CD4-positive, alpha-beta memory T cell (primary cell): ENCODE measurements at regions not wholly inside any gene's neighbourhood (a gene's known extent, or its start where the extent isn't known, plus 50 kb on each side); places are given as distances from the start of the nearest gene placed in this dataset.
"Not testable (repeated sequence)": the region's sequence is repeated elsewhere in the genome, so short reads cannot be mapped to it uniquely, and the experiment has no call there.

Experiments
- CTCF ChIA-PET: fragments of 350-600 bp; sonication (Branson Sonifier 250); formaldehyde crosslinking; loops from one replicate; lab custom pipeline; 2021; ENCODE audit warnings: inconsistent platforms; ENCODE audit not compliant: partially characterized antibody; lab: Charles Lee
- POLR2A ChIA-PET: fragments of 350-600 bp; sonication (Branson Sonifier 250); formaldehyde crosslinking; loops from one replicate; lab custom pipeline; 2021; ENCODE audit not compliant: partially characterized antibody; lab: Charles Lee
- DNase-seq, 5 donors: peaks; one replicate each; pipeline versions ENCODE4 v3.0.0 to v3.0.0-alpha.2; 2020 to 2022; ENCODE audit warnings: mixed read lengths in 1 of 5
- H3K27ac ChIP-seq: one replicate; pipeline ENCODE4 v1.7.0; 2013; ENCODE audit warnings: low read depth, low read length
- H3K27me3 ChIP-seq: 2 replicates; pipeline ENCODE4 v1.7.0; 2013; ENCODE audit warnings: mild to moderate bottlenecking, low read length, moderate library complexity; ENCODE audit not compliant: insufficient read depth
- H3K36me3 ChIP-seq: 2 replicates; pipeline ENCODE4 v1.7.0; 2013; ENCODE audit warnings: mild to moderate bottlenecking, low read length, moderate library complexity; ENCODE audit not compliant: insufficient read depth
- H3K4me1 ChIP-seq: 2 replicates; pipeline ENCODE4 v1.7.0; 2013; ENCODE audit warnings: mild to moderate bottlenecking, low read length, moderate library complexity; ENCODE audit not compliant: insufficient read depth
- H3K4me3 ChIP-seq, 2 donors: one replicate each; pipeline ENCODE4 v1.7.0; 2013; ENCODE audit warnings: low read length in 2 of 2, mild to moderate bottlenecking in 1 of 2
- H3K9me3 ChIP-seq, 2 donors: one replicate each; pipeline ENCODE4 v1.7.0; 2013; ENCODE audit warnings: low read length in 2 of 2, control low read depth in 1 of 2; ENCODE audit not compliant: control insufficient read depth in 1 of 2
- H3K27ac Mint-ChIP-seq, 7 donors: one replicate each; pipeline ENCODE4 v1.8.0; 2020 to 2021; ENCODE audit warnings: mixed read lengths in 7 of 7, mild to moderate bottlenecking in 6 of 7, inconsistent platforms in 3 of 7, moderate library complexity in 3 of 7
- H3K27me3 Mint-ChIP-seq, 2 donors: one replicate each; pipeline ENCODE4 v1.8.0; 2020 to 2021; ENCODE audit warnings: mixed read lengths in 2 of 2
- H3K36me3 Mint-ChIP-seq, 2 donors: one replicate each; pipeline ENCODE4 v1.8.0; 2020 to 2021; ENCODE audit warnings: mixed read lengths in 2 of 2, inconsistent platforms in 1 of 2, mild to moderate bottlenecking in 1 of 2
- H3K4me1 Mint-ChIP-seq, 4 donors: one replicate each; pipeline ENCODE4 v1.8.0; 2020 to 2021; ENCODE audit warnings: mixed read lengths in 4 of 4, mild to moderate bottlenecking in 1 of 4
- H3K4me3 Mint-ChIP-seq, 8 donors: one replicate each; pipeline ENCODE4 v1.8.0; 2020 to 2021; ENCODE audit warnings: mixed read lengths in 8 of 8, mild to moderate bottlenecking in 7 of 8, moderate library complexity in 6 of 8, inconsistent platforms in 3 of 8
- H3K9me3 Mint-ChIP-seq, 8 donors: one replicate each; pipeline ENCODE4 v1.8.0; 2020 to 2021; ENCODE audit warnings: mixed read lengths in 8 of 8, mild to moderate bottlenecking in 5 of 8, inconsistent platforms in 3 of 8, moderate library complexity in 1 of 8
- intact Hi-C: fragments of 100-400 bp; cut with micrococcal nuclease; formaldehyde crosslinking; loops from one replicate; pipeline ENCODE4 v1.15.1; 2023

- no peak overlapping the region for H3K4me3 ChIP-seq
- H3K36me3 Mint-ChIP-seq: peaks cover 29 to 34% of the 10 kb centered on the region in 2 donors
- peak overlapping the region in 6 of 7 donors; percentile 12 to 91 (median 35) for H3K27ac Mint-ChIP-seq
- no peaks in the 10 kb centered on the region for H3K27me3 ChIP-seq
- H3K27ac ChIP-seq: peak overlapping the region; percentile 23
- peaks cover 14 to 35% (median 22%) of the 10 kb centered on the region in 4 donors for H3K4me1 Mint-ChIP-seq
- peak; percentile 47 to 64 (median 50) for DNase-seq
- no peaks in the 10 kb centered on the region for H3K9me3 ChIP-seq
- ChIA-PET POLR2A (interaction anchor here (1.0 to 3.8 kb wide), 7 partner anchors 9 to 194 kb away, joined by 3 to 24 read pairs (median 6); no protein-coding TSS in a partner anchor), CTCF (interaction anchor here (0.7 to 6.1 kb wide), 24 partner anchors 8 to 469 kb away, joined by 3 to 59 read pairs (median 4); no protein-coding TSS in a partner anchor)
- peak overlapping the region in 5 of 8 donors; percentile 37 to 68 (median 50) for H3K4me3 Mint-ChIP-seq
- intact Hi-C loops: loop anchor here (1.0 to 5.0 kb wide), 7 partner anchors 8 to 434 kb away; partner anchors contain the start of gene AKR1C3
- no peaks in the 10 kb centered on the region for H3K36me3 ChIP-seq
- no peaks in the 10 kb centered on the region for H3K9me3 Mint-ChIP-seq
- peaks cover 0 to 7% of the 10 kb centered on the region in 2 donors for H3K27me3 Mint-ChIP-seq
- H3K4me1 ChIP-seq: peaks cover 21% of the 10 kb centered on the region
These were observed 81.2 kb upstream of the UCN3 start for GRCh38 chr10:5283305-5284158.

GRCh38 chr10:5284311-5285057, 80.3 kb upstream of the UCN3 start:
- H3K36me3 ChIP-seq: no peaks in the 10 kb centered on the region
- H3K4me1 Mint-ChIP-seq: peaks cover 19 to 45% (median 29%) of the 10 kb centered on the region in 4 donors
- H3K9me3 ChIP-seq: no peaks in the 10 kb centered on the region
- peak in 2 of 5 donors; percentile 11 to 19 for DNase-seq
- peaks cover 21% of the 10 kb centered on the region for H3K4me1 ChIP-seq
- peaks cover 27 to 30% of the 10 kb centered on the region in 2 donors for H3K36me3 Mint-ChIP-seq
- H3K4me3 ChIP-seq: no peak overlapping the region
- CTCF ChIA-PET: interaction anchor here (0.6 to 6.1 kb wide), 18 partner anchors 7 to 470 kb away, joined by 3 to 59 read pairs (median 4); no protein-coding TSS in a partner anchor
- no peaks in the 10 kb centered on the region for H3K9me3 Mint-ChIP-seq
- peak overlapping the region in 6 of 8 donors; percentile 9 to 57 (median 42) for H3K4me3 Mint-ChIP-seq
- H3K27me3 Mint-ChIP-seq: peaks cover 0 to 7% of the 10 kb centered on the region in 2 donors
- POLR2A ChIA-PET: interaction anchor here (0.7 to 3.8 kb wide), 7 partner anchors 8 to 195 kb away, joined by 3 to 24 read pairs (median 6); no protein-coding TSS in a partner anchor
- no peaks in the 10 kb centered on the region for H3K27me3 ChIP-seq
- peak overlapping the region; percentile 23 for H3K27ac ChIP-seq
- intact Hi-C loops: loop anchor here (5.0 kb wide), 2 partner anchors 148 to 338 kb away; no protein-coding TSS in a partner anchor
- peak overlapping the region; percentile 2 to 91 (median 81) for H3K27ac Mint-ChIP-seq

- Histone ChIP-seq H3K9me3 (no peaks in the 10 kb centered on the region), H3K4me3 (no peak overlapping the region), H3K36me3 (no peaks in the 10 kb centered on the region), H3K27me3 (no peaks in the 10 kb centered on the region), H3K27ac (no peak overlapping the region), H3K4me1 (peaks cover 24% of the 10 kb centered on the region)
- CTCF ChIA-PET: interaction anchor here (1.3 to 6.1 kb wide), 8 partner anchors 7 to 471 kb away, joined by 4 to 59 read pairs (median 10); no protein-coding TSS in a partner anchor
- no peak for DNase-seq
- Mint-ChIP-seq H3K4me3 (no peak overlapping the region), H3K4me1 (peaks cover 21 to 50% (median 33%) of the 10 kb centered on the region in 4 donors), H3K9me3 (peaks cover 0 to under 1% (median 0%) of the 10 kb centered on the region in 8 donors), H3K27ac (no peak overlapping the region), H3K36me3 (peaks cover 22% of the 10 kb centered on the region in 2 donors), H3K27me3 (peaks cover 0 to 7% of the 10 kb centered on the region in 2 donors)
- POLR2A ChIA-PET: interaction anchor here (1.6 to 1.9 kb wide), 3 partner anchors 9 to 33 kb away, joined by 6 to 8 read pairs (median 8); no protein-coding TSS in a partner anchor
- intact Hi-C loops: no loop called here
These were observed 79.6 kb upstream of the UCN3 start for GRCh38 chr10:5285186-5285585.

DNA sequence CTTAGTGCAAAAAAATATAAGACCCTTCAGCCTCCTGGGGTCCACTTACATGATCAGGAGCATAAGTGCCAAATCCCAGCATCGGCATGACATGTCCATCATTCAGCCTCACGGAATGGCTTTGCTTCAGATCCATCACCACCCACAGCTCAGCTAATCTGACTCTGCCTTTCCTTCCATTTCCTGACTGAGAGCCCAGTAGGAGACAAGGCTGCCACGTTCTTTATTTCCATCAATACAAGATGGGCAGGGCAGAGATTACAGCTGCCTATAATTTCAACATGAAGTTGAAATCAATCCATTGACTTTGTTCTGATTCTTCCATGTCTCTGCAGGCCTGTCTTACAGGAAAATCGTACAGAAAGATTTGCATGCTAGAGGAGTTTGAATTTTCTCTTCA, 76.4 kb upstream of the UCN3 start:
- peak overlapping the region in 5 of 7 donors; percentile 10 to 68 (median 54) for H3K27ac Mint-ChIP-seq
- Histone ChIP-seq H3K36me3 (no peaks in the 10 kb centered on the region), H3K4me1 (peaks cover 43% of the 10 kb centered on the region), H3K9me3 (no peaks in the 10 kb centered on the region), H3K27ac (no peak overlapping the region), H3K4me3 (no peak overlapping the region), H3K27me3 (no peaks in the 10 kb centered on the region)
- intact Hi-C loops: no loop called here
- DNase-seq: no peak
- peaks cover 0 to 7% of the 10 kb centered on the region in 2 donors for H3K27me3 Mint-ChIP-seq
- peaks cover 18 to 19% of the 10 kb centered on the region in 2 donors for H3K36me3 Mint-ChIP-seq
- H3K9me3 Mint-ChIP-seq: peaks cover 0 to 4% (median 0%) of the 10 kb centered on the region in 8 donors
- peaks cover 35 to 68% (median 59%) of the 10 kb centered on the region in 4 donors for H3K4me1 Mint-ChIP-seq
- peak overlapping the region in 2 of 8 donors; percentile 16 to 22 for H3K4me3 Mint-ChIP-seq
- CTCF ChIA-PET: interaction anchor here (1.0 to 1.4 kb wide), 2 partner anchors 55 to 438 kb away, joined by 3 to 4 read pairs; no protein-coding TSS in a partner anchor
- POLR2A ChIA-PET: interaction anchor here (1.0 to 1.2 kb wide), 2 partner anchors 8 to 25 kb away, joined by 3 to 5 read pairs; no protein-coding TSS in a partner anchor

DNA sequence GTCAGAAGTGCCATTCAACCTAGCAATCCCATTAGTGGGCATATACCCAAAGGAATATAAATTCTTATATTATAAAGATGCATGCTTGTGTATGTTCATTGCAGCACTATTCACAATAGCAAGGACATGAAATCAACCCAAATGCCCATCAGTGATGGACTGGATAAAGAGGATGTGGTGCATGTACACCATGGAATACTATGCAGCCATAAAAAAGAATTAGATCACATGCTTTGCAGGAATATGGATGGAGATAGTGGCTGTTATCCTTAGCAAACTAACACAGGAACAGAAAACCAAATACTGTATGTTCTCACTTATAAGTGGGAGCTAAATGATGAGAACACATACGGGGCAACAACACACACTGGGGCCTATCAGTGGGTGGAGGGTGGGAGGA, 75.5 kb upstream of the UCN3 start:
- H3K27me3 Mint-ChIP-seq, H3K4me3 ChIP-seq, DNase-seq, intact Hi-C loops, H3K9me3 ChIP-seq, H3K27me3 ChIP-seq, H3K36me3 ChIP-seq, H3K27ac ChIP-seq, H3K9me3 Mint-ChIP-seq: not testable (repeated sequence)
- Mint-ChIP-seq H3K27ac (peak overlapping the region in 5 of 7 donors; percentile 24 to 98 (median 68)), H3K4me1 (peaks cover 30 to 68% (median 60%) of the 10 kb centered on the region in 4 donors), H3K36me3 (peaks cover 19 to 22% of the 10 kb centered on the region in 2 donors), H3K4me3 (peak overlapping the region in 4 of 8 donors; percentile 13 to 56 (median 28))
- H3K4me1 ChIP-seq: peaks cover 38% of the 10 kb centered on the region
- CTCF ChIA-PET: interaction anchor here (0.7 to 1.4 kb wide), 3 partner anchors 12 to 1526 kb away, joined by 3 to 6 read pairs (median 3); no protein-coding TSS in a partner anchor
- POLR2A ChIA-PET: interaction anchor here (1.0 to 1.2 kb wide), 2 partner anchors 9 to 25 kb away, joined by 3 to 4 read pairs; no protein-coding TSS in a partner anchor

GRCh38 chr10:5291501-5292195, 73.1 kb upstream of the UCN3 start:
- Mint-ChIP-seq H3K27me3 (peaks cover 0 to 2% of the 10 kb centered on the region in 2 donors), H3K9me3 (peaks cover 0 to 4% (median 0%) of the 10 kb centered on the region in 8 donors), H3K4me1 (peaks cover 40 to 81% (median 71%) of the 10 kb centered on the region in 4 donors), H3K36me3 (peaks cover 21 to 25% of the 10 kb centered on the region in 2 donors), H3K4me3 (peak overlapping the region; percentile 91 to 100 (median 98)), H3K27ac (peak overlapping the region; percentile 94 to 100 (median 98))
- peak overlapping the region; percentile 68 to 80 for H3K4me3 ChIP-seq
- intact Hi-C loops: loop anchor here (1.0 to 10.0 kb wide), 4 partner anchors 8 to 467 kb away; partner anchors contain the start of gene AKR1E2
- CTCF ChIA-PET: interaction anchor here (0.7 to 4.4 kb wide), 9 partner anchors 9 to 477 kb away, joined by 3 to 38 read pairs (median 6); no protein-coding TSS in a partner anchor
- H3K4me1 ChIP-seq: peaks cover 53% of the 10 kb centered on the region
- peak; percentile 63 to 92 (median 70) for DNase-seq
- POLR2A ChIA-PET: interaction anchor here (0.5 to 3.8 kb wide), 22 partner anchors 9 to 1507 kb away, joined by 3 to 43 read pairs (median 6); partner anchors contain the start of genes AKR1C3, AKR1E2, ANKRD16 and FBH1
- no peaks in the 10 kb centered on the region for H3K9me3 ChIP-seq
- H3K27ac ChIP-seq: peak overlapping the region; percentile 81
- H3K27me3 ChIP-seq: no peaks in the 10 kb centered on the region
- H3K36me3 ChIP-seq: no peaks in the 10 kb centered on the region
